Psoas muscle (tissue), 7 donors: ENCODE measurements at regions not wholly inside any gene's neighbourhood (a gene's known extent, or its start where the extent isn't known, plus 50 kb on each side); places are given as distances from the start of the nearest gene placed in this dataset.
"Not testable (repeated sequence)": the region's sequence is repeated elsewhere in the genome, so short reads cannot be mapped to it uniquely, and the experiment has no call there.

ENCODE experiments used
- ATAC-seq, 4 donors: fragments of 200-7000 bp; cut with Tn5 transposase; one replicate each; pipeline ENCODE4 v1.9.1; 2020; ENCODE audit warnings: moderate library complexity in 3 of 4, mild to moderate bottlenecking in 2 of 4
- DNase-seq, 2 donors: peaks; one replicate each; pipeline ENCODE4 v3.0.0-alpha.2; 2020
- H3K27ac ChIP-seq: fragments of 200-600 bp; one replicate; pipeline ENCODE4 v1.8.0; 2022
- H3K27me3 ChIP-seq, 3 donors: fragments of 200-600 bp in 1 of 3; one replicate each; pipeline versions ENCODE4 v1.6.1 to v1.8.0; 2013 to 2022; ENCODE audit warnings: low read length in 2 of 3, mild to moderate bottlenecking in 2 of 3, moderate library complexity in 1 of 3; ENCODE audit not compliant: insufficient read depth in 3 of 3
- H3K36me3 ChIP-seq, 2 donors: fragments of 200-600 bp in 1 of 2; one replicate each; pipeline versions ENCODE4 v1.6.1 to v1.8.0; 2013 to 2022; ENCODE audit warnings: low read depth in 1 of 2, mild to moderate bottlenecking in 1 of 2, moderate library complexity in 1 of 2; ENCODE audit not compliant: insufficient read depth in 1 of 2
- H3K4me1 ChIP-seq: fragments of 200-600 bp; one replicate; pipeline ENCODE4 v1.8.0; 2022
- H3K4me3 ChIP-seq: fragments of 200-600 bp; one replicate; pipeline ENCODE4 v1.8.0; 2022; ENCODE audit warnings: mild to moderate bottlenecking
- H3K9me3 ChIP-seq: fragments of 200-600 bp; one replicate; pipeline ENCODE4 v1.8.0; 2022
- CTCF ChIP-seq: fragments of 200-600 bp; IDR thresholded peaks from one replicate; pipeline ENCODE4 v1.8.0; 2022; ENCODE audit warnings: antibody characterized with exemption
- WGBS, 3 donors: extraction: QIAGEN DNeasy Blood & Tissue Kit; methylation state at CpG; one replicate each; pipeline versions ENCODE4 v1.1.6 to v1.1.7; 2013; 5-methylcytosine and 5-hydroxymethylcytosine counted together
- intact Hi-C, 2 donors: fragments of 100-400 bp; cut with DNase I; formaldehyde crosslinking; loops; one replicate each; pipeline versions ENCODE4 v1.11.0 to v1.14.2; 2022
- donor health status: healthy with polysubstance abuse.
- donor health status: DM: no; HTN: no; CAD: no; lungs with moderate emphysema.
- donor health status: Bipolar disorder and iron deficiency.
- donor health status: healthy.
- donor health status: DM: yes; HTN: yes; CAD: no.
- donor health status: DM: no; HTN: no; CAD: no.
- donor health status: DM: yes; HTN: yes; CAD: no.

- Histone ChIP-seq H3K4me1 (no peaks in the 10 kb centered on the region), H3K27ac (no peak overlapping the region), H3K4me3 (no peak overlapping the region), H3K27me3 (no peaks in the 10 kb centered on the region), H3K9me3 (no peaks in the 10 kb centered on the region), H3K36me3 (no peaks in the 10 kb centered on the region)
- ATAC-seq (peak in 3 of 4 donors; percentile 51 to 88 (median 79)), DNase-seq (no peak)
- WGBS, 3 donors = 10 to 26% (median 13%) methylated on average over 2 of the region's 2 CpGs
- no peak for TF ChIP-seq CTCF
- intact Hi-C loops = no loop called here
These were observed 577.4 kb downstream of the HTR1B start for GRCh38 chr6:76885861-76886301.

- no peaks in the 10 kb centered on the region for H3K36me3 ChIP-seq
- WGBS, 3 donors = 59 to 80% (median 77%) methylated on average over 1 of the region's 1 CpG
- no peaks in the 10 kb centered on the region for H3K9me3 ChIP-seq
- no peaks in the 10 kb centered on the region for H3K4me1 ChIP-seq
- H3K27ac ChIP-seq = no peak overlapping the region
- no peak overlapping the region for H3K4me3 ChIP-seq
- intact Hi-C loops = no loop called here
- ATAC-seq = no peak
- no peak for TF ChIP-seq CTCF
- no peaks in the 10 kb centered on the region for H3K27me3 ChIP-seq
- DNase-seq = no peak
These were observed 581.9 kb downstream of the HTR1B start for GRCh38 chr6:76881414-76881813.

GRCh38 chr6:76876922-76877553 lies 586.3 kb downstream of the HTR1B start:
- intact Hi-C loops = no loop called here
- DNase-seq = no peak
- ATAC-seq = no peak
- no peak overlapping the region for H3K4me3 ChIP-seq
- no peaks in the 10 kb centered on the region for H3K27me3 ChIP-seq
- H3K36me3 ChIP-seq = no peaks in the 10 kb centered on the region
- no peak overlapping the region for H3K27ac ChIP-seq
- TF ChIP-seq CTCF = no peak
- H3K9me3 ChIP-seq = no peaks in the 10 kb centered on the region
- no peaks in the 10 kb centered on the region for H3K4me1 ChIP-seq
- 44 to 59% (median 55%) methylated on average over 7 to 8 of the region's 10 CpGs for WGBS, 3 donors

- H3K4me3 ChIP-seq, H3K4me1 ChIP-seq, H3K36me3 ChIP-seq, intact Hi-C loops, ATAC-seq, DNase-seq, H3K27me3 ChIP-seq, H3K9me3 ChIP-seq, H3K27ac ChIP-seq: not testable (repeated sequence)
- WGBS, 3 donors = 32 to 74% (median 54%) methylated on average over 2 to 13 of the region's 18 CpGs
These were observed 586.9 kb downstream of the HTR1B start for GRCh38 chr6:76876430-76876829.

- no peak for TF ChIP-seq CTCF
- 61 to 67% (median 64%) methylated on average over 3 of the region's 3 CpGs for WGBS, 3 donors
- Histone ChIP-seq H3K27me3 (no peaks in the 10 kb centered on the region), H3K36me3 (no peaks in the 10 kb centered on the region), H3K4me1 (no peaks in the 10 kb centered on the region), H3K4me3 (no peak overlapping the region), H3K9me3 (no peaks in the 10 kb centered on the region), H3K27ac (no peak overlapping the region)
- no peak for ATAC-seq
- intact Hi-C loops = no loop called here
- DNase-seq = no peak
These were observed 596.1 kb downstream of the HTR1B start for GRCh38 chr6:76867182-76867581.
